ENCODE measurements at regions not wholly inside any gene's neighbourhood (a gene's known extent, or its start where the extent isn't known, plus 50 kb on each side); places are given as distances from the start of the nearest gene placed in this dataset.

GRCh38 chr4:108384544-108384943, 215.8 kb upstream of the LEF1 start:
- TF ChIP-seq CTCF (IDR thresholded peaks at IDR 0.05), result no peak
- no peak for TF ChIP-seq POLR2A (IDR thresholded peaks at IDR 0.05; ENCODE audit: low read depth)
- TF ChIP-seq POLR2AphosphoS5 (IDR thresholded peaks at IDR 0.05), result no peak

All from esophagus muscularis mucosa (tissue), 3 donors.